GM21526 (cell line): ENCODE measurements at regions not wholly inside any gene's neighbourhood (a gene's known extent, or its start where the extent isn't known, plus 50 kb on each side); places are given as distances from the start of the nearest gene placed in this dataset.
"Not testable (repeated sequence)": the region's sequence is repeated elsewhere in the genome, so short reads cannot be mapped to it uniquely, and the experiment has no call there.

Source experiments
- ATAC-seq: cut with Tn5 transposase; IDR thresholded peaks from one replicate; pipeline ENCODE4 v1.9.1; 2021; ENCODE audit warnings: moderate library complexity; ENCODE audit not compliant: unreplicated experiment, low FRiP score

GRCh38 chr2:211204456-211204855, 648.1 kb downstream of the CPS1 start:
- peak; percentile 52 for ATAC-seq

- ATAC-seq: no peak
Observed at GRCh38 chr2:211204902-211205301, 648.5 kb downstream of the CPS1 start.

- no peak for ATAC-seq
Observed at GRCh38 chr2:211205358-211205757, 649.0 kb downstream of the CPS1 start.

- ATAC-seq: no peak
Observed at GRCh38 chr2:211205836-211206235, 649.4 kb downstream of the CPS1 start.

GRCh38 chr2:211216221-211216620, 659.8 kb downstream of the CPS1 start:
- ATAC-seq: no peak

GRCh38 chr2:211219548-211219947, 663.1 kb downstream of the CPS1 start:
- ATAC-seq: not testable (repeated sequence)

- no peak for ATAC-seq
Observed at GRCh38 chr2:211225784-211226183, 669.4 kb downstream of the CPS1 start.

GRCh38 chr2:211228559-211228958, 672.2 kb downstream of the CPS1 start:
- ATAC-seq: no peak

GRCh38 chr2:211237586-211238275, 681.3 kb downstream of the CPS1 start:
- ATAC-seq: no peak

GRCh38 chr2:211241891-211242290, 685.5 kb downstream of the CPS1 start:
- no peak for ATAC-seq

- no peak for ATAC-seq
Observed at GRCh38 chr2:211247751-211248150, 691.4 kb downstream of the CPS1 start.

- no peak for ATAC-seq
Observed at GRCh38 chr2:211248841-211249240, 692.4 kb downstream of the CPS1 start.

- no peak for ATAC-seq
Observed at GRCh38 chr2:211251016-211251415, 694.6 kb downstream of the CPS1 start.

- no peak for ATAC-seq
Observed at GRCh38 chr2:211258646-211259335, 702.4 kb downstream of the CPS1 start.

- no peak for ATAC-seq
Observed at GRCh38 chr2:211259831-211260476, 703.6 kb downstream of the CPS1 start.

GRCh38 chr2:211270257-211270656, 713.9 kb downstream of the CPS1 start:
- ATAC-seq: no peak

- ATAC-seq: no peak
Observed at GRCh38 chr2:211281430-211282073, 725.2 kb downstream of the CPS1 start.

- no peak for ATAC-seq
Observed at GRCh38 chr2:211302676-211303075, 746.3 kb downstream of the CPS1 start.

GRCh38 chr2:211306929-211307328, 750.5 kb downstream of the CPS1 start:
- no peak for ATAC-seq
